ENCODE measurements at regions not wholly inside any gene's neighbourhood (a gene's known extent, or its start where the extent isn't known, plus 50 kb on each side); places are given as distances from the start of the nearest gene placed in this dataset.

- no peak for DNase-seq (ENCODE audit: low read depth)
- TF ChIP-seq, protein P1, sequence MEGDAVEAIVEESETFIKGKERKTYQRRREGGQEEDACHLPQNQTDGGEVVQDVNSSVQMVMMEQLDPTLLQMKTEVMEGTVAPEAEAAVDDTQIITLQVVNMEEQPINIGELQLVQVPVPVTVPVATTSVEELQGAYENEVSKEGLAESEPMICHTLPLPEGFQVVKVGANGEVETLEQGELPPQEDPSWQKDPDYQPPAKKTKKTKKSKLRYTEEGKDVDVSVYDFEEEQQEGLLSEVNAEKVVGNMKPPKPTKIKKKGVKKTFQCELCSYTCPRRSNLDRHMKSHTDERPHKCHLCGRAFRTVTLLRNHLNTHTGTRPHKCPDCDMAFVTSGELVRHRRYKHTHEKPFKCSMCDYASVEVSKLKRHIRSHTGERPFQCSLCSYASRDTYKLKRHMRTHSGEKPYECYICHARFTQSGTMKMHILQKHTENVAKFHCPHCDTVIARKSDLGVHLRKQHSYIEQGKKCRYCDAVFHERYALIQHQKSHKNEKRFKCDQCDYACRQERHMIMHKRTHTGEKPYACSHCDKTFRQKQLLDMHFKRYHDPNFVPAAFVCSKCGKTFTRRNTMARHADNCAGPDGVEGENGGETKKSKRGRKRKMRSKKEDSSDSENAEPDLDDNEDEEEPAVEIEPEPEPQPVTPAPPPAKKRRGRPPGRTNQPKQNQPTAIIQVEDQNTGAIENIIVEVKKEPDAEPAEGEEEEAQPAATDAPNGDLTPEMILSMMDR (conservative IDR thresholded peaks at IDR 0.05; ENCODE audit: low read depth, low read length), result no peak
- no peak overlapping the region for H3K4me3 ChIP-seq (ENCODE audit: low read length)
Observed at GRCh38 chr14:58797010-58797429, 159.3 kb downstream of the DACT1 start.

DNA sequence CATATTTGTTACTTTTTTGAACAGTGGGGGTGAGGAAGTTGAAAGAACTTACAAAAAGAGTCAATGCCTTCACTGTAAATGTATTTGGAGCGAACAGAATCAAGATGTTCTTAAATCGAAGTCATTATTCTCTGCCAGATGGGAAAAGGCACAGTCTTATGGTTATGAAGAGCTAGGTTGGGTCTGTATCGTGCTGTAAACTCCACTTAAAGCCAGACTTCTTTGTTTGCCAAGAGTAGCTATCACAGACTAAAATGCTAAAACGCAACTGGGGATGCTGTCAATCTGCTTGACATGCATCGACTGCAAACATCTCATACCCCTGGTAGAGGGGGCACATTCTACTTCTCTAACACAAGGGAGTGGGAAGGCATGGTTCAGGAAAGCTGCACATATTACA is 160.4 kb downstream of the DACT1 start:
- TF ChIP-seq, protein P1 (conservative IDR thresholded peaks at IDR 0.05; ENCODE audit: low read depth, low read length), result no peak
- no peak overlapping the region for H3K4me3 ChIP-seq (ENCODE audit: low read length)
- DNase-seq (ENCODE audit: low read depth), result no peak

DNA sequence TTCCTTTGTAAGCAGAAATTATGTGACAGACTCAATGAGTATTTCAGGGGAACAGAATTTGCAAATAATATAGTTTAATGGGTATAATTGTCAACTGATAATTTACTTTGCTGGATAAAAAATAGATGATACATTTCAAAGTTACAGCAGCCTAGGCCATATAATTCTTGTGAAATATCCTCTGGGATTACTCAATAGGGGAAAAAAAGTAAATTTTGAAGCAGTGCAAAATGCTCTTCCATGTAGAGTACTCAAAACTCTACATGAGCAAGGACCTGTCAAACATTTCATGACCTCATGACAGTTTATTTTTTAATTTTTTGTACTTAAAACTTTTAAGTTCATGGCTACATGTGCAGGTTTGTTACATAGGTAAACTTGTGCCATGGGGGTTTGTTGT is 163.3 kb downstream of the DACT1 start:
- TF ChIP-seq, protein P1 (conservative IDR thresholded peaks at IDR 0.05; ENCODE audit: low read depth, low read length), result no peak
- H3K4me3 ChIP-seq (ENCODE audit: low read length), result no peak overlapping the region
- no peak for DNase-seq (ENCODE audit: low read depth)

DNA sequence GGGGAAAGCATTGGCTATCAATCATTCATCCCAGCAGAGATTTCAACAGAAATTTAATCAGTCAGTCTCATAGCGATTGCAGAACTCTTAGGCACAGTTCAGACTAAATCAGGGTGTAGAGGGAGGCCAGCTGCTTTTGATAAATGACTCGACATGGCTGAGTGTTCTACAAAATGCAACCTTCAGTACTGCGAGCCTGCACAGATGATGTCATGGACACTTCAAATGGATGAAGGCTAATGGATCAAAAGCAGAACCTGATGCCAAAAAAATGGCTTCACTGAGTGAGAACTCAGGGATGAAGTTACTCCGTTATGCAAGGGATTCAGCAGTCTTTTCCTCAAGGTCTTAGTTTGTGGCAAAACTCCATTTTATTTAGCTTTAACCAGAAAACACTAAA is 167.3 kb downstream of the DACT1 start:
- no peak overlapping the region for H3K4me3 ChIP-seq (ENCODE audit: low read length)
- TF ChIP-seq, protein P1 (conservative IDR thresholded peaks at IDR 0.05; ENCODE audit: low read depth, low read length), result no peak
- no peak for DNase-seq (ENCODE audit: low read depth)

DNA sequence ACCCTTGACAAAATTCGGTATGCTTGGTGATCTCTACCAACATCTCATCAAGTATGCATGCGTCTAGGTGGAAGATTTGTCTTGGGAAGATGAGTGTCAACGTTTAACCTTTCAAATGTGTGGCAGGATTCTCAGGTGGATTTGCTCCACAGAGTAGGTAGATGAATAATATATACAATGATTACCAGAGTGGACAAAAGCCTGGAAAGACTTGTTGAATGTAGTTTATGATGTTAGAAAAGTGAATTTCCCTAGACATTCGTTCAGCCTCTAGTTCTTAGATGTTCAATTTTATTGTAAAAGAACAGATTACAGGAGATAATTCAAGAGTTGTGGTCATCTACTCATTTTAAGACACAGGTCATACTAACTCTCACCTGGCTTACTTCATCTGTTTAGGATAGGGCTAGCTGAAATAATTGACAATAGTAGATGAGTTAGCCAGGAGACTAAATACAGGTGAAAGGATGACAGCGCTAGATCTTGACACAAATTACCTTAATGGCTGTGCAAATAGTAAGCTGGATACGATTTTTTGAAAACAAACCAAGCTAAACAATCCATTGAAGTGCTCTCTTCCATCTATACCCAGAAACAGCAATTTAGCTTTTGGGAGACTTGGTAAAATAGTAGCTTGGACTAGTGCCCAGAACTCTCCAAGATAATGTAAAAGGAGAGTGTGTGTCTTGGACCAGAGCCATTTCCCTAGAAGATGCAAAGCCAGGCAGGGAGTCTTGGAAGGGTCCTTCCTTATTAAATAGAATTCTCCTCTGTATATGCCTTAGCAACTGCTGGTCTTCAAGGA is 168.0 kb downstream of the DACT1 start:
- H3K4me3 ChIP-seq (ENCODE audit: low read length), result no peak overlapping the region
- TF ChIP-seq, protein P1 (conservative IDR thresholded peaks at IDR 0.05; ENCODE audit: low read depth, low read length), result no peak
- peak; percentile 38 for DNase-seq (ENCODE audit: low read depth)

- no peak overlapping the region for H3K4me3 ChIP-seq (ENCODE audit: low read length)
- no peak for DNase-seq (ENCODE audit: low read depth)
- TF ChIP-seq, protein P1 (conservative IDR thresholded peaks at IDR 0.05; ENCODE audit: low read depth, low read length), result no peak
Observed at GRCh38 chr14:58807191-58807590, 169.4 kb downstream of the DACT1 start.

DNA sequence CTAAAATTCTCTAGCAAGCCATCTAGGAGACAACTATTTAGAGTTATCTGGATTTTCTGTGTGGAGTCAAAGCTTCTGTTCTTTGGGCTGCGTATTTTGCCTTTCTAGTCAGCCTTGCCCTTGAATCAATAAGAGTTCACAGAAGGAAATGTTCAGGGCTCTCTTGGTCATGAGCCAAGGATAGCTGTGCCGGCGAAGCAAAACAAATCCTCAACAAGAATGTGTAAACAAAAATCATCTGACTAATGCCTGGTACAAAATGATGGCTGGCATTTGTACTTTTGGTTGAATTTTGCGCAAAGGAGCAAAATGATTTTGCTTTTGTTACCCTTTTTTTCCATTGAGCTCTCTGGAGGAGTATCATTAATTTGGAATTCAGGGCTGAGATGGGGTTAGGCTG is 171.1 kb downstream of the DACT1 start:
- peak; percentile 48 for DNase-seq (ENCODE audit: low read depth)
- TF ChIP-seq, protein P1 (conservative IDR thresholded peaks at IDR 0.05; ENCODE audit: low read depth, low read length), result no peak
- H3K4me3 ChIP-seq (ENCODE audit: low read length), result no peak overlapping the region

Measured in retinal pigment epithelial cell (primary cell).